Large intestine (tissue), 3 donors: ENCODE measurements at regions not wholly inside any gene's neighbourhood (a gene's known extent, or its start where the extent isn't known, plus 50 kb on each side); places are given as distances from the start of the nearest gene placed in this dataset.
A peak's percentile ranks its signal among the peaks of the same experiment; 100 is the strongest.

Experiments
- DNase-seq, 2 donors: peaks; one replicate each; pipeline versions ENCODE4 v3.0.0 to v3.0.0-alpha.2; 2013
- H3K27ac ChIP-seq: one replicate; pipeline ENCODE4 v1.5.1; 2013; ENCODE audit warnings: low read length
- H3K27me3 ChIP-seq: 2 replicates; pipeline ENCODE4 v1.6.1; 2013; ENCODE audit warnings: low read length; ENCODE audit not compliant: control insufficient read depth, insufficient read depth
- H3K36me3 ChIP-seq: 2 replicates; pipeline ENCODE4 v1.6.1; 2013; ENCODE audit warnings: low read length; ENCODE audit not compliant: control insufficient read depth, insufficient read depth
- H3K4me1 ChIP-seq: one replicate; pipeline ENCODE4 v1.6.1; 2013; ENCODE audit warnings: low read length; ENCODE audit not compliant: control insufficient read depth, insufficient read depth
- H3K4me3 ChIP-seq: one replicate; pipeline ENCODE4 v1.5.1; 2013; ENCODE audit warnings: low read length
- H3K9me3 ChIP-seq: one replicate; pipeline ENCODE4 v1.6.1; 2013; ENCODE audit warnings: mild to moderate bottlenecking, low read depth, low read length, moderate library complexity; ENCODE audit not compliant: control insufficient read depth
- WGBS: methylation state at CpG from one replicate; pipeline ENCODE4 v1.1.5; 2013; ENCODE audit warnings: low lambda C conversion rate; ENCODE audit not compliant: insufficient coverage; 5-methylcytosine and 5-hydroxymethylcytosine counted together

- Histone ChIP-seq H3K9me3 (no peaks in the 10 kb centered on the region), H3K27me3 (no peaks in the 10 kb centered on the region), H3K4me3 (no peak overlapping the region), H3K4me1 (no peaks in the 10 kb centered on the region), H3K27ac (no peak overlapping the region), H3K36me3 (no peaks in the 10 kb centered on the region)
- no peak for DNase-seq
- WGBS, result 100% methylated on average over 1 of the region's 8 CpGs
These were observed 1582.6 kb upstream of the NUDT12 start for GRCh38 chr5:105145152-105145551.

DNA sequence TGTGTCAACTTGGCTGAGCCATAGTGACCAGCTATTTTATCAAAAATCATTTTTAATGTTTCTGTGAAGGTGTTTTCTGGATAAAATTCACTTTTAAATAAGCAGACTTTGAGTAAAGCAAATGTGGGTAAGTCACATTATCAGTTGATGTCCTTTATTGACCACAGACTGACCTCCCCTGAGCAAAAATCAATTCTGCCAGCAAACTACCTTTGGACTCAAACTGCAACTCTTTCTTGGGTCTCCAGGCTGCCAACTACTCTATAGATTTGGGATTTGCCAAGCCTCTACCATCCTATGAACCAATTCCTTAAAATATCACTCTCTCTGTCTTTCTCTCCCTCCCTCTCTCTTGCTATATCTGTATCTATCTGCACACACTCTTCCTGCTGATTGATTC lies 1571.7 kb upstream of the NUDT12 start:
- Histone ChIP-seq H3K4me1 (no peaks in the 10 kb centered on the region), H3K9me3 (peaks cover 2% of the 10 kb centered on the region), H3K27ac (no peak overlapping the region), H3K27me3 (no peaks in the 10 kb centered on the region), H3K36me3 (no peaks in the 10 kb centered on the region), H3K4me3 (no peak overlapping the region)
- DNase-seq, result no peak

- Histone ChIP-seq H3K4me3 (no peak overlapping the region), H3K27me3 (no peaks in the 10 kb centered on the region), H3K27ac (no peak overlapping the region), H3K9me3 (peaks cover 2% of the 10 kb centered on the region), H3K36me3 (no peaks in the 10 kb centered on the region), H3K4me1 (no peaks in the 10 kb centered on the region)
- DNase-seq, result no peak
- WGBS, result 80% methylated on average over 2 of the region's 3 CpGs
These were observed 1570.5 kb upstream of the NUDT12 start for GRCh38 chr5:105133087-105133486.

DNA sequence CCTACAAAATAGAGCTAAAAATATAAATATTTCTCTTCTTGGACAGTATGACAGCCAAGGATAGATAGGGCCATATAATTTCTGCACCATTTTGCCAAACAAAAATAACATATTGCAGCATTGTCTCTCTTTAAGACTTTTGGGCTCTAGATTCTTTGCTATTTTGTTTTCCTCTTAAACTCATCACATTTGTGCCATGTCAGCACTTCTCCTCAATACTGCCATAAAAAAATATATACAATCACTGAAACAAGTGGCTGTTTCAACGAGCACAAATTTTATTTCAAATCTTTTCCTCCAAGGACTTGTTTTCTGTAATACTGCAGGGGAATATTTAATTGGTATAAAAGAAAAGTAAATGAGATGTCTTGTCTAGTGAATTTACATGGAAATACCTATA lies 1570.0 kb upstream of the NUDT12 start:
- DNase-seq, result no peak
- no peaks in the 10 kb centered on the region for H3K36me3 ChIP-seq
- no peak overlapping the region for H3K27ac ChIP-seq
- H3K9me3 ChIP-seq, result peaks cover 2% of the 10 kb centered on the region
- WGBS, result 100% methylated on average over 1 of the region's 1 CpG
- no peaks in the 10 kb centered on the region for H3K27me3 ChIP-seq
- no peaks in the 10 kb centered on the region for H3K4me1 ChIP-seq
- H3K4me3 ChIP-seq, result no peak overlapping the region

- H3K27ac ChIP-seq, result no peak overlapping the region
- no peak for DNase-seq
- 85% methylated on average over 3 of the region's 3 CpGs for WGBS
These were observed 1568.5 kb upstream of the NUDT12 start for GRCh38 chr5:105131045-105131444.

GRCh38 chr5:105101577-105101976 lies 1539.0 kb upstream of the NUDT12 start:
- peak in 1 of 2 donors; percentile 9 for DNase-seq
- Histone ChIP-seq H3K27me3 (no peaks in the 10 kb centered on the region), H3K9me3 (no peaks in the 10 kb centered on the region), H3K4me1 (no peaks in the 10 kb centered on the region), H3K27ac (no peak overlapping the region), H3K4me3 (no peak overlapping the region), H3K36me3 (no peaks in the 10 kb centered on the region)
- no CpG with 5 or more reads among the region's 2 CpGs for WGBS

More at GRCh38 chr5:105131045-105131444, 1568.5 kb upstream of the NUDT12 start:
- Histone ChIP-seq H3K9me3 (peaks cover 2% of the 10 kb centered on the region), H3K36me3 (no peaks in the 10 kb centered on the region), H3K4me1 (no peaks in the 10 kb centered on the region), H3K4me3 (no peak overlapping the region), H3K27me3 (no peaks in the 10 kb centered on the region)

DNA sequence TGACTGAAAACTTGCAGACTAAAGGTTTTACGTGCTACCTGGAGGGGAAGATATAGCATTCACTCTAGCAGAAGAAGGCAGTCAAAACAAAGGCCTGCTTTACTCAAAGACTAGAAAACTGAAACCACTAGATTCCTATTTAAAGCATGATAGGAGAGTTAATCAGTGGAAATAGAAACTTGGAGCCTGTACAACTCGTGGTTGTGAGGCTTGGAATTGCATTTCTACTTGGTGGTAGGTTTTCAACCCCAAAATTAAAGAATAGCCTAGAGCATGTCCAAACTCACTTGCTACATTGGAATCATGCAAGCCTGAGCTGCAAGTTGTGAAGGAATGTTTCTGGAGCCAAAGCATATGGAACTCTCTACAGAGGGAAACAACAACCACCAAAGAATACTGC lies 1526.4 kb upstream of the NUDT12 start:
- Histone ChIP-seq H3K9me3 (peaks cover 7% of the 10 kb centered on the region), H3K27me3 (no peaks in the 10 kb centered on the region)
- 80% methylated on average over 1 of the region's 2 CpGs for WGBS

GRCh38 chr5:105088102-105088501 lies 1525.5 kb upstream of the NUDT12 start:
- H3K36me3 ChIP-seq, result no peaks in the 10 kb centered on the region
- no peaks in the 10 kb centered on the region for H3K4me1 ChIP-seq
- WGBS, result no CpG with 5 or more reads among the region's 3 CpGs
- no peak for DNase-seq
- H3K4me3 ChIP-seq, result no peak overlapping the region
- H3K27ac ChIP-seq, result no peak overlapping the region
- peaks cover 5% of the 10 kb centered on the region for H3K9me3 ChIP-seq
- no peaks in the 10 kb centered on the region for H3K27me3 ChIP-seq

More for the DNA sequence above, 1526.4 kb upstream of the NUDT12 start:
- Histone ChIP-seq H3K36me3 (no peaks in the 10 kb centered on the region), H3K4me3 (no peak overlapping the region), H3K4me1 (no peaks in the 10 kb centered on the region), H3K27ac (no peak overlapping the region)
- no peak for DNase-seq

- no peak for DNase-seq
- Histone ChIP-seq H3K27ac (no peak overlapping the region), H3K36me3 (no peaks in the 10 kb centered on the region), H3K4me3 (no peak overlapping the region), H3K27me3 (no peaks in the 10 kb centered on the region), H3K9me3 (peaks cover 11% of the 10 kb centered on the region), H3K4me1 (no peaks in the 10 kb centered on the region)
- WGBS, result no CpG with 5 or more reads among the region's 1 CpG
These were observed 1495.3 kb upstream of the NUDT12 start for GRCh38 chr5:105057893-105058292.

- no peaks in the 10 kb centered on the region for H3K36me3 ChIP-seq
- H3K27ac ChIP-seq, result no peak overlapping the region
- DNase-seq, result no peak
- no peaks in the 10 kb centered on the region for H3K27me3 ChIP-seq
- no peak overlapping the region for H3K4me3 ChIP-seq
- WGBS, result no CpG with 5 or more reads among the region's 3 CpGs
- no peaks in the 10 kb centered on the region for H3K4me1 ChIP-seq
- H3K9me3 ChIP-seq, result peaks cover 11% of the 10 kb centered on the region
These were observed 1494.4 kb upstream of the NUDT12 start for GRCh38 chr5:105057001-105057436.

DNA sequence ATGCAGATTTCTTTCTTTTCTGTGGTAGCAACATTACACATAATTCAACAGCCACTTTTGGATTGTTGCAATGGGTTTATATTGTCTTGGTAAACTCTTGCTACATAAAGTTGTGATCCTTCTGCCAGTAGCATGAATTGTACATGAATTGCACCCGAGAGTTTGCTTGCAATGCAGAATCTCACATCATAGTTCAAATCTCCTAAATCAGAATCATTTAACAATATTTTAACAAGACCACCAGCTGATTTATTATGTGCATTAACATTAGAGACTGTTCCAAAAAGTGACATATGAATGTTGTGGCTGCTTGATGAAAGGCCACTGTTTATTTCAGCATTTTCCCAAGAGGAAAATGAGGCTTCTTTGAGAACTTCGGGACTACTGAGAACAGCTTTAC lies 1491.8 kb upstream of the NUDT12 start:
- Histone ChIP-seq H3K36me3 (no peaks in the 10 kb centered on the region), H3K9me3 (peaks cover 11% of the 10 kb centered on the region), H3K27ac (no peak overlapping the region), H3K27me3 (no peaks in the 10 kb centered on the region), H3K4me3 (no peak overlapping the region), H3K4me1 (no peaks in the 10 kb centered on the region)
- WGBS, result 74% methylated on average over 2 of the region's 2 CpGs
- DNase-seq, result no peak
